IMR-90 (cell line): ENCODE measurements at regions not wholly inside any gene's neighbourhood (a gene's known extent, or its start where the extent isn't known, plus 50 kb on each side); places are given as distances from the start of the nearest gene placed in this dataset.

ENCODE experiments used
- FOS ChIP-seq: fragments of 150-350 bp; IDR thresholded peaks from 2 replicates; pipeline ENCODE4 v1.6.1; 2016; ENCODE audit warnings: low read depth, low read length
- POLR2A ChIP-seq: IDR thresholded peaks from 2 replicates; pipeline ENCODE4 v1.6.1; 2012; ENCODE audit warnings: mild to moderate bottlenecking, low read depth, low read length
- RAD21 ChIP-seq: IDR thresholded peaks from 2 replicates; pipeline ENCODE4 v1.6.1; 2012; ENCODE audit warnings: low read length, improper control_type of control experiment
- TF ChIP-seq, protein P1 (sequence below): conservative IDR thresholded peaks from 2 replicates; pipeline ENCODE4 v1.5.1; 2012; ENCODE audit warnings: mild to moderate bottlenecking, low read depth, low read length, improper control_type of control experiment

DNA sequence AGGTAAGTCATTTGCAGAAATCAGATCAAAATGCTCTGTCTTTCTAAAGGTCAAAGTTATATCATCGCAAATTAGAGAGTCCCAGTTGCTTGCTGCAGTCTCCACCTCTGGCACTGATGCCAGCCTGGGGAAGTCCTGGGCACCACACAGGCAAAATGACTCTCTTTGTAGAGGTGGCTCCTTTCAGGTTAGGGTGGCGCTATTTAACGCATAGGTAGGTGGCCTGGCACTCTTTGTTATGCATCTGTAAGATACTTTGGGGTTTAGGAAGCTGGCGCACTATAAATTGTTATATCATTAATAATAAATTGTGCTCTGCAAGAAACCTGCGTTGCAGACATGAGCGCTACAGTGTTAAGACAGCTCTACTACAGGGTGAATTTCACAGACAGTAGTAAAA, 268.5 kb downstream of the ICOS start:
- no peak for TF ChIP-seq RAD21
- TF ChIP-seq, protein P1, sequence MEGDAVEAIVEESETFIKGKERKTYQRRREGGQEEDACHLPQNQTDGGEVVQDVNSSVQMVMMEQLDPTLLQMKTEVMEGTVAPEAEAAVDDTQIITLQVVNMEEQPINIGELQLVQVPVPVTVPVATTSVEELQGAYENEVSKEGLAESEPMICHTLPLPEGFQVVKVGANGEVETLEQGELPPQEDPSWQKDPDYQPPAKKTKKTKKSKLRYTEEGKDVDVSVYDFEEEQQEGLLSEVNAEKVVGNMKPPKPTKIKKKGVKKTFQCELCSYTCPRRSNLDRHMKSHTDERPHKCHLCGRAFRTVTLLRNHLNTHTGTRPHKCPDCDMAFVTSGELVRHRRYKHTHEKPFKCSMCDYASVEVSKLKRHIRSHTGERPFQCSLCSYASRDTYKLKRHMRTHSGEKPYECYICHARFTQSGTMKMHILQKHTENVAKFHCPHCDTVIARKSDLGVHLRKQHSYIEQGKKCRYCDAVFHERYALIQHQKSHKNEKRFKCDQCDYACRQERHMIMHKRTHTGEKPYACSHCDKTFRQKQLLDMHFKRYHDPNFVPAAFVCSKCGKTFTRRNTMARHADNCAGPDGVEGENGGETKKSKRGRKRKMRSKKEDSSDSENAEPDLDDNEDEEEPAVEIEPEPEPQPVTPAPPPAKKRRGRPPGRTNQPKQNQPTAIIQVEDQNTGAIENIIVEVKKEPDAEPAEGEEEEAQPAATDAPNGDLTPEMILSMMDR: no peak
- TF ChIP-seq POLR2A: no peak
- TF ChIP-seq FOS: no peak
